ENCODE measurements at regions not wholly inside any gene's neighbourhood (a gene's known extent, or its start where the extent isn't known, plus 50 kb on each side); places are given as distances from the start of the nearest gene placed in this dataset.

- Histone ChIP-seq H3K9me2 (no peaks in the 10 kb centered on the region), H3K9me3 (no peaks in the 10 kb centered on the region), H3K4me3 (ENCODE audit: low read depth in 2 of 2, low read length in 1 of 2) (no peak overlapping the region), H3K4me1 (ENCODE audit: control insufficient read depth in 1 of 2, insufficient read depth in 2 of 2, low read depth in 1 of 2, low read length in 1 of 2) (no peaks in the 10 kb centered on the region; a peak in 1 of 4 replicates), H3K4me2 (no peak overlapping the region), H2AFZ (ENCODE audit: low read depth) (no peak overlapping the region), H3K79me2 (ENCODE audit: insufficient read depth) (no peaks in the 10 kb centered on the region), H4K20me1 (ENCODE audit: insufficient read depth) (no peaks in the 10 kb centered on the region), H3K27me3 (ENCODE audit: insufficient read depth) (no peaks in the 10 kb centered on the region), H3K9ac (no peak overlapping the region), H3K36me3 (replicated peaks in 1 of 2; ENCODE audit: control insufficient read depth in 1 of 2, insufficient read depth in 2 of 2, low read length in 1 of 2) (no peaks in the 10 kb centered on the region), H3F3A (replicated peaks; ENCODE audit: insufficient read depth) (no peaks in the 10 kb centered on the region), H3K27ac (ENCODE audit: low read depth in 2 of 2, low read length in 1 of 2) (no peak overlapping the region)
- CTCF ChIA-PET, result no interaction called here
- WGBS (ENCODE audit: low lambda C conversion rate), result 61% methylated on average over 3 of the region's 3 CpGs
- POLR2A ChIA-PET, result no interaction called here
- no peak for DNase-seq
- no peak for TF ChIP-seq CTCF (IDR thresholded peaks at IDR 0.05)
- no peak for TF ChIP-seq PBX3 (IDR thresholded peaks at IDR 0.05)
- no peak for TF ChIP-seq ZBTB33 (IDR thresholded peaks at IDR 0.05; ENCODE audit: borderline replicate concordance, low read depth)
- TF ChIP-seq RXRA (IDR thresholded peaks at IDR 0.05; ENCODE audit: borderline replicate concordance, low read depth), result no peak
- no peak for TF ChIP-seq TEAD4 (IDR thresholded peaks at IDR 0.05; ENCODE audit: borderline replicate concordance, insufficient read depth)
Measured at GRCh38 chr3:168360993-168361392, 265.3 kb upstream of the GOLIM4 start.

GRCh38 chr3:168342946-168343850 is 247.5 kb upstream of the GOLIM4 start:
- POLR2A ChIA-PET, result no interaction called here
- Histone ChIP-seq H4K20me1 (ENCODE audit: insufficient read depth) (no peaks in the 10 kb centered on the region), H3K9me2 (no peaks in the 10 kb centered on the region), H3K4me1 (ENCODE audit: control insufficient read depth in 1 of 2, insufficient read depth in 2 of 2, low read depth in 1 of 2, low read length in 1 of 2) (peaks cover 2 to 7% of the 10 kb centered on the region in 2 experiments; a peak in 3 of 4 replicates), H3K4me2 (no peak overlapping the region), H3K27ac (ENCODE audit: low read depth in 2 of 2, low read length in 1 of 2) (no peak overlapping the region), H3K36me3 (replicated peaks in 1 of 2; ENCODE audit: control insufficient read depth in 1 of 2, insufficient read depth in 2 of 2, low read length in 1 of 2) (no peaks in the 10 kb centered on the region), H3K79me2 (ENCODE audit: insufficient read depth) (no peaks in the 10 kb centered on the region), H3F3A (replicated peaks; ENCODE audit: insufficient read depth) (no peaks in the 10 kb centered on the region), H3K4me3 (ENCODE audit: low read depth in 2 of 2, low read length in 1 of 2) (no peak overlapping the region), H3K9me3 (no peaks in the 10 kb centered on the region), H3K9ac (no peak overlapping the region), H2AFZ (ENCODE audit: low read depth) (no peak overlapping the region), H3K27me3 (ENCODE audit: insufficient read depth) (no peaks in the 10 kb centered on the region)
- WGBS (ENCODE audit: low lambda C conversion rate), result 67% methylated on average over 9 of the region's 9 CpGs
- CTCF ChIA-PET, result interaction anchor here (2.1 kb wide), 1 partner anchor 278 kb away, joined by 4 read pairs; no protein-coding TSS in a partner anchor
- DNase-seq, result no peak
- no peak for TF ChIP-seq GABPA (IDR thresholded peaks at IDR 0.05; ENCODE audit: low read depth)
- TF ChIP-seq RCOR1 (IDR thresholded peaks at IDR 0.05; ENCODE audit: low read length), result no peak
- no peak for TF ChIP-seq POLR2AphosphoS5 (IDR thresholded peaks at IDR 0.05; ENCODE audit: low read depth, low read length)
- TF ChIP-seq, protein P1, sequence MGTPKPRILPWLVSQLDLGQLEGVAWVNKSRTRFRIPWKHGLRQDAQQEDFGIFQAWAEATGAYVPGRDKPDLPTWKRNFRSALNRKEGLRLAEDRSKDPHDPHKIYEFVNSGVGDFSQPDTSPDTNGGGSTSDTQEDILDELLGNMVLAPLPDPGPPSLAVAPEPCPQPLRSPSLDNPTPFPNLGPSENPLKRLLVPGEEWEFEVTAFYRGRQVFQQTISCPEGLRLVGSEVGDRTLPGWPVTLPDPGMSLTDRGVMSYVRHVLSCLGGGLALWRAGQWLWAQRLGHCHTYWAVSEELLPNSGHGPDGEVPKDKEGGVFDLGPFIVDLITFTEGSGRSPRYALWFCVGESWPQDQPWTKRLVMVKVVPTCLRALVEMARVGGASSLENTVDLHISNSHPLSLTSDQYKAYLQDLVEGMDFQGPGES (IDR thresholded peaks at IDR 0.05; ENCODE audit: low read depth, low read length), result no peak
- no peak for TF ChIP-seq TEAD4 (IDR thresholded peaks at IDR 0.05; ENCODE audit: borderline replicate concordance, insufficient read depth)
- no peak for TF ChIP-seq CHD2 (IDR thresholded peaks at IDR 0.05; ENCODE audit: low read length, partially characterized antibody)
- no peak for TF ChIP-seq EZH2phosphoT487 (IDR thresholded peaks at IDR 0.05; ENCODE audit: borderline replicate concordance, low read depth)
- no peak for TF ChIP-seq USF2 (IDR thresholded peaks at IDR 0.05; ENCODE audit: borderline replicate concordance, low read depth, low read length)

Data from SK-N-SH (cell line).